ENCODE measurements at regions not wholly inside any gene's neighbourhood (a gene's known extent, or its start where the extent isn't known, plus 50 kb on each side); places are given as distances from the start of the nearest gene placed in this dataset.

- no peaks in the 10 kb centered on the region for H3K9me1 ChIP-seq (ENCODE audit: insufficient read depth, low read length)
- no peaks in the 10 kb centered on the region for H3K9me3 ChIP-seq (ENCODE audit: control insufficient read depth, insufficient read depth, low read length)
- H3K4me3 ChIP-seq (ENCODE audit: insufficient read depth, low read depth, low read length) = no peak overlapping the region
- H3K9ac ChIP-seq (ENCODE audit: low read depth, low read length) = no peak overlapping the region
- no peak overlapping the region for H2AK5ac ChIP-seq (ENCODE audit: low read depth, low read length)
- no peaks in the 10 kb centered on the region for H3K27me3 ChIP-seq (ENCODE audit: control insufficient read depth, insufficient read depth, low read length)
- no peak overlapping the region for H2BK20ac ChIP-seq (ENCODE audit: low read depth, low read length)
- no peak overlapping the region for H3K23ac ChIP-seq (ENCODE audit: low read depth, low read length)
- H2AFZ ChIP-seq (replicated peaks; ENCODE audit: low read length, poor library complexity) = no peak overlapping the region
- WGBS, 2 experiments (ENCODE audit: extremely low coverage in 2 of 2, insufficient read length in 1 of 2) = no CpG with 5 or more reads among the region's 1 CpG
- H3K14ac ChIP-seq (replicated peaks; ENCODE audit: low read depth, low read length) = no peak overlapping the region
- H2AK9ac ChIP-seq (replicated peaks; ENCODE audit: low read depth, low read length, poor library complexity) = no peak overlapping the region
- H3K4ac ChIP-seq (ENCODE audit: low read depth, low read length) = no peak overlapping the region
- TF ChIP-seq CEBPB (IDR thresholded peaks at IDR 0.05; ENCODE audit: low read depth, low read length) = peak; percentile 84
- TF ChIP-seq, protein P1, sequence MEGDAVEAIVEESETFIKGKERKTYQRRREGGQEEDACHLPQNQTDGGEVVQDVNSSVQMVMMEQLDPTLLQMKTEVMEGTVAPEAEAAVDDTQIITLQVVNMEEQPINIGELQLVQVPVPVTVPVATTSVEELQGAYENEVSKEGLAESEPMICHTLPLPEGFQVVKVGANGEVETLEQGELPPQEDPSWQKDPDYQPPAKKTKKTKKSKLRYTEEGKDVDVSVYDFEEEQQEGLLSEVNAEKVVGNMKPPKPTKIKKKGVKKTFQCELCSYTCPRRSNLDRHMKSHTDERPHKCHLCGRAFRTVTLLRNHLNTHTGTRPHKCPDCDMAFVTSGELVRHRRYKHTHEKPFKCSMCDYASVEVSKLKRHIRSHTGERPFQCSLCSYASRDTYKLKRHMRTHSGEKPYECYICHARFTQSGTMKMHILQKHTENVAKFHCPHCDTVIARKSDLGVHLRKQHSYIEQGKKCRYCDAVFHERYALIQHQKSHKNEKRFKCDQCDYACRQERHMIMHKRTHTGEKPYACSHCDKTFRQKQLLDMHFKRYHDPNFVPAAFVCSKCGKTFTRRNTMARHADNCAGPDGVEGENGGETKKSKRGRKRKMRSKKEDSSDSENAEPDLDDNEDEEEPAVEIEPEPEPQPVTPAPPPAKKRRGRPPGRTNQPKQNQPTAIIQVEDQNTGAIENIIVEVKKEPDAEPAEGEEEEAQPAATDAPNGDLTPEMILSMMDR (conservative IDR thresholded peaks at IDR 0.05; ENCODE audit: low read depth, low read length) = no peak
- 0 out of 2 replicates have a peak, but pooled peaks have one; percentile 4 for TF ChIP-seq MAFK (IDR thresholded peaks at IDR 0.05; ENCODE audit: low read depth, low read length)
- no peak for TF ChIP-seq MXI1 (IDR thresholded peaks at IDR 0.05; ENCODE audit: borderline replicate concordance, low read depth, low read length)
- TF ChIP-seq, protein P2, sequence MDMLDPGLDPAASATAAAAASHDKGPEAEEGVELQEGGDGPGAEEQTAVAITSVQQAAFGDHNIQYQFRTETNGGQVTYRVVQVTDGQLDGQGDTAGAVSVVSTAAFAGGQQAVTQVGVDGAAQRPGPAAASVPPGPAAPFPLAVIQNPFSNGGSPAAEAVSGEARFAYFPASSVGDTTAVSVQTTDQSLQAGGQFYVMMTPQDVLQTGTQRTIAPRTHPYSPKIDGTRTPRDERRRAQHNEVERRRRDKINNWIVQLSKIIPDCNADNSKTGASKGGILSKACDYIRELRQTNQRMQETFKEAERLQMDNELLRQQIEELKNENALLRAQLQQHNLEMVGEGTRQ (IDR thresholded peaks at IDR 0.05; ENCODE audit: low read depth, low read length) = no peak
- no peak overlapping the region for H3K27ac ChIP-seq (ENCODE audit: insufficient read depth, low read length)
- intact Hi-C loops (cut with micrococcal nuclease) = loop anchor here (10.0 kb wide), 1 partner anchor 95 kb away; no protein-coding TSS in a partner anchor
- no peak overlapping the region for H3K4me2 ChIP-seq (ENCODE audit: low read depth, low read length)
- dilution Hi-C loops (cut with HindIII; ENCODE audit: low sequenced_read_pairs, unreplicated experiment) = no loop called here
- H4K5ac ChIP-seq (ENCODE audit: low read depth, low read length) = no peak overlapping the region
- BruUV-seq (replicated peaks) = no TSS peak
- H4K91ac ChIP-seq (ENCODE audit: insufficient read depth, low read depth, low read length) = no peak overlapping the region
- peaks cover 3% of the 10 kb centered on the region; the same call in 1 of the 2 replicates for H3K4me1 ChIP-seq (ENCODE audit: control insufficient read depth, insufficient read depth, low read length)
- ChIA-PET POLR2A (ENCODE audit: unreplicated experiment) (no interaction called here), CTCF (interaction anchor here (1.2 to 1.5 kb wide), 2 partner anchors 11 to 24 kb away, joined by 3 to 4 read pairs; no protein-coding TSS in a partner anchor)
- H3K36me3 ChIP-seq (ENCODE audit: control insufficient read depth, insufficient read depth, low read length) = no peaks in the 10 kb centered on the region
- H2BK5ac ChIP-seq (ENCODE audit: low read depth, low read length, poor library complexity, severe bottlenecking) = peak overlapping the region; percentile 85
- no peak overlapping the region for H2BK120ac ChIP-seq (ENCODE audit: low read depth, low read length)
- H3K79me1 ChIP-seq (ENCODE audit: low read depth in 1 of 2, low read length in 2 of 2) = no peaks in the 10 kb centered on the region
- no peak overlapping the region for H2BK15ac ChIP-seq (ENCODE audit: low read depth, low read length)
- peak; percentile 74 for ATAC-seq (ENCODE audit: low read depth)
- in situ Hi-C loops (cut with MboI; ENCODE audit: low sequenced_read_pairs) = no loop called here
- no peak overlapping the region for H4K8ac ChIP-seq (ENCODE audit: low read depth in 2 of 2, low read length in 2 of 2)
- H3K18ac ChIP-seq (ENCODE audit: low read depth, low read length) = no peak overlapping the region
- peak; percentile 75 for DNase-seq
- H4K20me1 ChIP-seq (ENCODE audit: insufficient read depth, low read length) = no peaks in the 10 kb centered on the region
- no peak overlapping the region for H3K56ac ChIP-seq (ENCODE audit: extremely low read depth, insufficient read depth, low read length)
Measured at GRCh38 chr7:119959811-119960210, 313.2 kb upstream of the KCND2 start.

Measured in IMR-90 (cell line).